NCI-H2107 (cell line): ENCODE measurements at regions not wholly inside any gene's neighbourhood (a gene's known extent, or its start where the extent isn't known, plus 50 kb on each side); places are given as distances from the start of the nearest gene placed in this dataset.

Source experiments
- DNase-seq: peaks from one replicate; lab custom pipeline; 2025; lab: John Stamatoyannopoulos, UW

DNA sequence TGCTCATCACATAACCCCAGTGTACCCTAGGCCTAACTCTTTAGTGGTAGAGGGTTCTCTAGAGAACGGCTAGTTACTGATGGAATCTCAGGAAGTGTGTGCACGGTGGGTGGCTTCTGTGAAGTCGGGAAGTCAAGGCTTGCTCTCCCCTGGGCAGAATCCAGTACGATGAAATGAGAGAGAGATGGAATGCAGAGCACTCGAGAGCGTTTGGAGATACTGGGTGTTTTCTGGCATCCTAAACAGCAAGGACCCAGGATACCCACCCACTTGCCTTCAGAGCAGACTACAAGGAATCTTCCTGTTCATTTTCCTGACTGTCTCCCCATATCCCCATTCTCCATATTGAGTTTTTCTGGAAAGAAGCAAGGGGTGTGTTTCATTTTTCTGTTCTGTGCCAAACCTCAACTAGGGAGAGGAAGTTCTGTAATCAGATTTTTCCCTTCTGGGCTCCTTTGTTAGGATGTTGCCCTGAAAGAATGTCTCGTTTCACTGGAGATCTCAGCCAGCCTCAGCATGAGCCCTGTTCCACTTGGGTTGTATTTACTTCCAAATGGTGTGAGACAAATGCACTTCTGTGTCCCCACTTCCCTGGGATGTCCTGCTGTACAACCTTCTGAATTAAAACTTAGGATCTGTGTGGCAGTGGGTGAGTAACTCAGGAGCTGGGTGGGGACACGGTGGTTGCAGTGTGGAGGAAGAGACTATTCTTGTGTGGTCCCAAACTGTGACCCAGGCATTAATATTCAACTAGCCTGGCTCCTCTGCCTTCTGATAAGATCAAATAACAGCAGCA lies 108.9 kb upstream of the SPRY4 start:
- DNase-seq, result no peak

DNA sequence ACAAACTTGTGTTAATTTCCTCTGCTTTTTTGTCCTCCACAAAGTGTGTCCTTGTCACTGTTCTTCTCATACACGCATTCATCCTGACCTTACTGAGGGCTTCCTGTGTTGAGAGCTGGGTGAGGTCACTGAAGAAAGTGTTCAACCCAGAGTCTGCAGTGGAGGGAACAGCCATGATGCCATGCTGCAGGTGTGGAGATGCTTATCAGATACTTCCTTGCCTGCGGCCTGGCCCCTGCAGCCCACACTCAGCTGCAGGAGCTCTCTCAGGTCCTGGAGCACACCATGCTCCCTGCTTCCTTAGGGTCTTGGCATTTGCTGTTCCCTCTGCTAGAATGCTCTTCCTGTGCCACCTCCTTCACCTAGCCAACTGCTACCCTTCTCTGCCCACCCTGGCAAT lies 108.1 kb upstream of the SPRY4 start:
- DNase-seq, result no peak

DNA sequence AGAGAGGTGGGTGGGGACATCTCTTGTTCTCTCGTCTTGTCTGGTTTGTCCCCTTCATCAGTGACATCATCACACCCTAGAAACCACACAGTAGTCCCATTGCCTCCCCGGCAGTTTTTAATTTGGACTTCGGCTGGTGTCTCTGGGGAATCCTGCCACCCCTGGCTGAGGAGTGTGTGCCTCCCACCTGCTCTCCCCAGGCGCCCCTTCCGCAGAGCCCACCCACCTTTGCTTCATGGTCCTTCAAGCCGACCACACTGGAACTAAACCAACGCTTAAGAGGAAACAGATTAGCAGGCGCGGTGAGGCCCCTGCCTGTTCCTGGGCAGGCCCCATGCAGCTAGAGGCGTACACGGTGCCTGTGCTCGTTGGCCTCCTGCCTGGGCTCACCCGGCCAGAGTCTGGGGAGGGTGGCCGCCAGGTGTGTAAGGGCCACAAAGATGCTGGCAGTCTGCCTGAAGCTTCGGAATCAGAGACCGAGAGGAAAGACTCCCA lies 107.6 kb upstream of the SPRY4 start:
- DNase-seq, result peak; percentile 29

DNA sequence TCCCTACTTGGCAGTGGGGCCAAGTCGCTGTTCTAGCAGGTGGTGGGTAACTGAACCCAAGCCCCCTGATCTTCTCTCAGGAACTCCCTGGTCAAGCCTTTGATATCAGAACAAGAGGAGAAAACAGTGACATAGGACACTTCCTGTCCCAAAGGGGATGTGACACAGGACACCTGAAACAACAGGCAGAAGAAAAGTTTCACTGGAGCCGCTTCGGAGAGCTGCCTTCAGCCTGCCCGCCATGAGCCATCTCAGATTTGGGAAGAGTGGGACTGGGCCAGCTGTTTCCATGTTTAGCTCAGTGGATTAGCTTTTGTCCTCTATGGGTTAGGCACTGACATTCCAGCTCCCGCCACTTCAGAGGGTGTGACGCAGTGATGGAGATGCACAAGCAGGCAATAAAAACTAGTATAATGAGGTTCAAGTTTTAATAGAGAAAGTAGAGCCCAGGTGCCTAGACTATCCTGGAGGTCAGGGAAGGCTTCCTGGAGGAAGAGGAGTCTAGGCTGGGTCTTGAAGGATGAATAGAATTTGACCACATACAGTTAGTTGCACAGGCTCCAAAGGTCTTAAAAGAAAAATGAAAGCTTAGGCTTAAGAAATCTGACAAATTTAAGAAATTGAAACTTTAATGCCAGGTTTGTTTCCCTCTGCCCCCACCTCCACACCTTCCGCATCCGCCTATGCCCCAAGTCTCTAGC lies 104.1 kb upstream of the SPRY4 start:
- DNase-seq, result no peak

DNA sequence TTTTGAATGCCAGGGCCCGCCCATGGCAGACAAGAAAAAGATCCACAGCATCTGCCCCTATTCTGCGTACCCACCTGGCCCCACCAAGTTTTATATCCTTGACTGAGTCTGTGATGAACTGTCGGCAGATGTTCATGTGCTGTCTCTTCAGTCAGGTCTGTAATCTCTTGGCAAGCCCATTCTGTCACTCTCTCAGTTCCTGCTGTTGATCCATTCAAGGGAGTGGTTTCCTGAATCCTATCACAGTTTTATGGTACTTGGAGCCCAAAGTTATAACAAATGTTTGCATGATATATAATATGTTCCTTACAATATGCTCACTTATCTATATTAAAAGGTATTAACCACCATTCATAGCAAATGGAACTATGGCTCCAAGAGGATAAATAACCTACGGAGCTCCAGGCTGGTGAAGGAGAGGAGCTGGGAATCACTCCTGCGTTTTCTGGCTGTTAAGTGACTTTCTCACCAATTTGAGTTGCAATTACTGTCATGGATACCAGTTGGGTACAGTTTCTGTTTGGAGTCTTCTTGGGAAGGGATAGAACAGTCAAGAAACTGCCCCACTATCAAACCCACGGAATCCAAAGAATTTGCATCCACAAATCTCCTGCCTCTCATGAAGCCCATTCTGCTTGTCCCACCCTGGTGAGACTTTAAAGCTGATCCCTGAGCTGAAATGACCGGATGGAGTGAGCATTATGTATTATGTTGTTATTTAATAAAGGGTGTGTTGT lies 103.4 kb upstream of the SPRY4 start:
- no peak for DNase-seq

DNA sequence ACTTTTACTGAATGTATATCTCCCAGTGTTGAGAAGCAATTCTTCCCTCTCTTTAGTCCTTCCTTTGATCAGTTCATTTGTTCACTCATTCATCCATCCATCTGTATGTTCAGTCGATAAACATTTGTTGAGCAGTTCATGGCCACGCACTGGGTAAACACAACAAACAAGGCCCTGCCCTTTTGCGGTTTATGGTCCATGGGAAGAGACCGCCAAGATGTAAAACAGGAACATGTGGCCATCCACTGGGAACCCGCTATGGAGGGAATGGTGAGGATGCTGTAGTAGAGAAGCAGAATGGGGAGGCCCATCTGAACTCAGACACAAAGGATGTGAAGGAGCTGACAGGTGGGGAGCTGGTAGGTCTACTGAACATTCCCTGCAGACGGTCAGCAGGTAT lies 102.7 kb upstream of the SPRY4 start:
- no peak for DNase-seq

DNA sequence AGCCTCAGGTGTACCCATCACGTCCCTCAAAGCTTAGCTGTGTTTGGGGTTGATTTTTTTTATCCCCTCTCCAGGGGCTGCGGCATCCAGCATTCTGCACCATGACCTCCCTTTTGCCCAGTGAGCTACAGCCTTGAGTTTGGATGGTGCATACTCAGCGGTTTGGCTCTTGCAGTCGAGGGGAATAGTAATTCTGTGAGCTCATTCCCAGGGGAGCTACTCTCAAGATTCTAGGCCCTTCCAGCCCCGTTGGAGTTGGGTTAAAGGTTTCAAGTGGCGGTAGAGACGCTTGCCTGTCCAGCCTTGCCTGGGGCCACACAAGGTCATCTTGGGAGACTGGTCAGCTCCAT lies 102.2 kb upstream of the SPRY4 start:
- no peak for DNase-seq

DNA sequence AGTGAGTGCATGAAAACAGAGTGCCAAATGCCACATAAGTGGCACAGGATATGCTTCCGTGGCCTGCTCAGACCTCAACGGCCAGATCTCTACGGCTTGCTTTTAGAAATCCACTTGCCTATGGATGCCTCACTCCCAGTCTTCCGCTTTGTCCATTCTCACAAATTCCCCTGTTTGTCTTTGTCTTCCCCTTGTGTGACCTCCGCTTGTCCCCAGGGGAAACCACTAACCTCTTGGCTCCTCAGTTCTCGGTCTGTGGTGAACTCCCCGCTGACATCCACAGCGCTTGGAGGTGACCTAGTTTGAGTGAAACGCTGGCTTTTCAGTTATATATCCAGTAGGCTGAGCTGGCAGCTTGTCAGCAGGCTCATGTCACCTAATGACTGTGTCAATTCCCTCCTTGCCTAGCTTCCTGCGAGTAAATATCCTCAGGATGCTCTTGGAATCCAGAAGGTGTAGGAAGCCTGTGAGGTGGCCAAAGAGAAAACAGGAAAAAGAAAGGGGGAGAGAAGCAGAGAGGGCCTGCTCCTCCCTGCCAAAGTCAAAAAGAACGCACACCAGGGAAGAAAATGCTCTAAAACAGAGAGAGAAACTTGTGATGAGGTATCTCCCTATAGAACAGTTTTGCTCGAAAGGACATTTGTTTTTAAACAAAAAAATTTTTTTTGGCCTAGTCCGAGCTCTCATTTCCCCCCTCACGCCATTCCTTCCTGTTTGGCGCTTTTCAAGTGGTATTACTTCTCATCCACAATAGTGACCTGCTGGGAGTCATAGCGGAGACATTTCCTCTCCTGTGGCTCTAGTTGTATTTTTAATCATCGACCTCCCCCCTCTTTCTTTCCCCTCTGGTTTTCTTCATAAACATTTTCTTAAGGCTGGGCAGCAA lies 101.6 kb upstream of the SPRY4 start:
- no peak for DNase-seq

DNA sequence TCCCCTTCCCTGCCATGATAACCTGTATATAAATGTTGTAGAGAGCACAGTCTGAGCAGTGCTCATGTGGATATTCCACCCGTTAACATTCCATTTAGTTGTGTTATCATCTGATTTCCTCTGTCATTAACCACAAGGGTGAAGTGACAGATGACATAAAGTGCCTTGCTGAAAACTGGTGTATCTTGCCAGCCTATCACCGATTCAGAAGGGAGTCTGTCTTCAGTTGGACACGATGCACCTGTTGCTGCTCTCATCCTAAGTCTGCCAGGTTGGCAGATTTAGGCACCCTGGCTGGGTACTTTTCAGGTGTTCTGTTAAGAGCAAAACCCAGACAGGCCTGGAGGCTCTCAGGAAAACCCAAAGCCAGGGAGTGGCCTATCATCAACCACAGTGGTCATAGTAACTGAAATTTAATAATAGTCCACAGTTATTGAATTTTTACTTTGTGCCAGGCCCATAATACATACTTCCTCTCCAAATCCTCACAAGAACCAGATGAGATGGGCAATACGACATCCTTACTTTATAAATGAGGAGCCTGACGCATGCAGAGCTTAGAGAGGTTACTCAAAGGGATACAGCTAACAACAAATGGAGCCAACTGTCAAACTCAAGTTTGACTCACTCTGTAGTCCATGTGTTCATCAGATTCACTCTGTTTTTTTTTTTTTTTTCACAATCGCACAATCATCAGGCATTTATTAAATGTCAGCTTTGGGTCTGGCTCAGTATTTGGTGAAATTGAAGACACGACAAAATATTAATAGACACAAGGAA lies 100.7 kb upstream of the SPRY4 start:
- DNase-seq, result no peak

DNA sequence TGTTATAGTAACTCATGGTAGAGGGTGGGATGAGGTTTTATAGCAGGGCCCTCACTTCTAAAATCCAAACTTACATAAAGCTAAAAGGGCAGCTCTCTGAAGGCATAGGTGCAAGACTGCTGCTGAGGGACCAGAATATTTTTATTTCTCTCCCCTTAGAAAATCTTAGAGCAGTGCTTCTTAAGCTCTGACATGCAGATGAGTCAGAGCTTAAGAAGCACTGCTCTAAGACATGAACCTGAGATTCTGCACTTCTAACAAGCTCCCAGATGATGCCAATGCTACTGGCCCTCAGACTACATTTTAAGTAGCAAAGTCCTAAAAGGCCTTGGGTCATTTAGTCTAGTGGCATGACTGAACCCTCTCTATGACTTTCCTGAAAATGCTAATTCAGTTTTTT lies 97.6 kb upstream of the SPRY4 start:
- no peak for DNase-seq

DNA sequence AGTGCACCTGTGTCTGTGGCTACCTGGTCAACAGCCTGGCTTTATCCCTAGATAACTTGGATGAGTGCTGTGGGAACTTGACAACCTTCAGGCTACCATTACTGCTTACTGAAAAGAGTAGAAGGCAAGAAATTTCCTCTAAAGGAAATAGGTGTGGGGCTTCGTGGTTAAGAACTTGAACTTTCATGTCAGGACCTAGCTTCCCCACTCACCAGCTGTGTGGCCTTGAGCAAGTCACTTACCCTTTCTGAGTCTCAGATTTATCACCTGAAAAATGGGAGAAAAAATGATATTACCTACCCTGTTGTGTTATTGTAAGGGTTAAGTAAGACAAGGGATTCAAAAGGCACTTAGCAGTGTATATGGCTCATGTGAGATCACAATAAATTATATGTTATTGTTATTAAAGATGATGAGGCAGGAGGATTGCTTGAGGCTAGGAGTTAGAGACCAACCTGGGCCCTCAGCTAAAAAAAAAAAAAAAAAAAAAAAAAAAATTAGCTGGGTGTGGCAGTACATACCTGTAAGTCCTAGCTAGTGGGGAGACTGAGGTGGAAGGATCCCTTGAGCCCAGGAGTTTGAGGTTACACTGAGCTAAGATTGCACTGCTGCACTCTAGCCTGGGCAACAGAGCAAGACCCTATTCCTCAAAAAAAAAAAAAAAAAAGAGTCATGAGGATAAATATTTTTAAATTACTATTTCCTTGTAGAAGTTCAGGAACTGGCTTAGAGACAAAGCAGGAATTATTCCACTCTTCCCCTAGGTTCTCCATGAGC lies 97.0 kb upstream of the SPRY4 start:
- DNase-seq, result no peak

DNA sequence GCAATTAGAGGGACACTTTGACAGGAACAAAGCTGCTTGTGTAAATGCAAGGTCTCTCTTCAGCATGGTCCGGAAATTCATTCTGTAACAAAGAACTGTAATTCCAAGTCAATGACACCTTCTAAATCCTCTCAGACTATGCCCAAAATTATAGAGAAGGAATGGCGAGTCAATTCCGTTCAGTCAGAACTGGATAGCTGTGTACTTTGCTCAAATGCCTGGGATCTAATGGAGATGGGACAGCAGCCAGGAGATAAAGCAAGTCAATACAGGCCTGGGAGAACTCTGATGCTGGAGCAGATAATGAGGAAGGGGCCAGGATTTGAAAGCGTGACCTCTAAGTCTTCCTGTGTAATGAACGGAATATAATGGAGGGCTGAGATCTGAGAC lies 96.4 kb upstream of the SPRY4 start:
- no peak for DNase-seq

DNA sequence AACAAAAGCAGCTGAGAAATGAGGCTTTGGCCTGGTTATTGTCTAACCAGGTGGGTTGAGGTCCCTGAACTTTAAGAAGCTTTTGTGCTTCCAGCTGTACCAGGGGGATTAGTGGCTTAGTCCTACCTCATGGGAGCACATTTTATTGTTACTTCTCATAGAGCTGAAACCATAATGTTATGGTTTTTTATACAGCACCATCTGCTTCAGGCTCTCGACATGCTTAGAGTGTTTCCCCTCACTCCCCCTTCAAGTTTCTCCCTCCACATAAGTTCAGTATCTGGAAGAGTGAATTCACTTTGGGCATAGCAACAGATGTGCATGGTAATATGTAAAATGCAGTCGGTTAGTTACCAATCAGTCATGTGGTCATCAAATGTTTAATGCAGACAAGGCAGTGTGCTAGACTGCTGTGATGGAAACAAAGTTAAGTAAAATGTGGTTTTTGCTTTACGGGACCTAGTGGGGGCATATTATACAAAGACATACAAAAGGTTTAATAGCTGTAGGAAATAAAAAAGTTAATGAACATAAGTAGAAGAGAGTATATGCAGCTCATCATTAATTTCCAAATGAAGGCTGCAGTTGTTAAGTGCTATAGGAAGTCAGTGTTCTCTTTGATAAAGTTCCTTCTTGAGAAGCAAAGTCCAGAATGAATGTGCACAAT lies 95.9 kb upstream of the SPRY4 start:
- DNase-seq, result no peak

DNA sequence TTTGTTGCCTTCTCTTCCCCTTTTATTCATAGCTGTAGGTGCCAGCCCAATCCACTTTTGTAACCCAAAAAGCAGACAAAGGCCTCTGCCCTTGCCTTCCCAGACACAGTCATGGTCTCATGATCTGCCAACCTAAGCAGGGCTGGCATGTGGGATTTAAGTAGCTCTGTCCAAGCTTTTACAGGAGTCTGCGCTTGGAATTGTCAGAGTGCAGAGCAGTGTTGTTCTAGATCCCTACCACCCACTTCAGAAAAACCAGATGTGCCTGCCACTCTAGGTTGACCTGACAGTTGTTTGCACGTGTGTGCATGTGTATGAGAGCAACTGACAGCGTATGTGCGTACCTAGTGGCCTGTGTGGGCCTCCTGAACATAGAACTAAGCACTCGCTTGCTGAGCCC lies 87.8 kb upstream of the SPRY4 start:
- no peak for DNase-seq

DNA sequence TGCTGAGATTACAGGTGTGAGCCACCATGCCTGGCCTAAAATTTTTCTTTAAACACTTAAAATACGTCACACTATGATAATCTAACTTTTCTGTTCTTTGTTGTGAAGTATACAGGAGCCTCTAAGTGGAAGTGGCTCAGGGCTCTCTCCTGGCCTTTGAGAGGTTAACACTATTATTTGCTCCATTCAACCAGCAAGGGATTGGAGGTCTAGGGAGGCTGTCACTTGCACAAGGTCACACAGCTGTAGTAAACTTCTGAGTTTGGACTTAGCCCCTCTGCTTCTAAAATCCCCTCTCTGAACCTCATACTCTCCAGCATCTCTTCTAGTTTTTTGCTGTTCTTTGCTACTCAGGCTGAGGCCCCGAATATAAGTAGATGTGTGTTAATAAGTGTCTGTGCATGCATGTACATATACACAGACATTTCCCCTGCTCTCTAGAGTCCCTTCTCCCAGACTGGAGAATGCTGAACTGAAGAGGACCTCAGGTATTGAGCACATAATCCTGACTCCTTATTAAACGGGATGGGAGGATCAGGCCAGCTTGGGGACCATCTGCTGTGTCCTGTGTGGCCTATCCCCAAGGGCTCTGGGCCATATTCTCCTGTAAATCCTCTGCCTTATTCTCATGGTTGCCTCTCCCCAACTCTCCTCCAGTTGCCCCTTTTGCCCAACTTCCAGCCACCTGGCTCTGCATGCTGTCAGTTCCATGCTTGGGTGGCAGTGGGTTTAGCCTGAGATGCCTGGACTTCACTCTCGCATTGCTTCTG lies 87.0 kb upstream of the SPRY4 start:
- no peak for DNase-seq

DNA sequence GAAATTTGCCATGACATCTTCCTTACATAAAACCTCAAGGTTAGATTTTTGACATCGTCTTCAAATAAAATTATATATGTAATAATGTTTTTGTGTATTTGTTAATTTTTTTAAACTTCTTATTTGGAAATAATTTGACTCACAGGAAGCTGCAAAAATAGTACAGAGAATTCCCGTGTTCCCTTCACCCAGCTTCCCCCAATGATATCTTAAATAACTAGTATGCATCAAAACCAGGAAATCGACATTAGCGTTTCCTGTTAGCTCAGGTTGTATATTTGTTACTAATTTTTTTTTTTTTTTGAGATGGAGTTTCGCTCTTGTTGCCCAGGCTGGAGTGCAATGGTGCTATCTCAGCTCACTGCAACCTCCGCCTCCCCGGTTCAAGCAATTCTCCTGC lies 86.3 kb upstream of the SPRY4 start:
- DNase-seq, result no peak

DNA sequence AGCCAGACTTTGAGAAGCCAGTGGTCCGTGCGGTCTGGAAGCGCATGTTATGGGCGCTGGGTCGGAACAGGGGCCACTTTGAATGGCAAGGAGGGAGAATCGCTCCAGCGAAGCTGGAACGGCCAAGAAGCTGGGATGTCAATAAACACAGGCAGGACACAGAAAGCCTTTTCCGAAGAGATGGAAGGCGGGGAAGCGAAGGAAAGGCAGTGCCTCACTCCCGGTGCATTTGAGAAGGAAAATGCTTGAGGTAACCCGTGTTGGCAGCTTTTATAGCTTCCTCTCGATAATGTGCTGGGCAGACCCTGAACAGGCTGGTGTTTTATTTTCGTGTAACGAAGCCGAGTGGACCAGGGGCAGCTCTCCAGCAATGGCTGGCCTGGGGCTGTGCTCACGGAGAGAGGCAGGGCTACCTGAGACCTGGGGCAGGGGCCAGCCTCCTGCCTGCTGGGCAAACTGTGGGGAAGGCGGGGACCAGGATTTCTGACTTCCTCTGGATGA lies 84.2 kb upstream of the SPRY4 start:
- no peak for DNase-seq

DNA sequence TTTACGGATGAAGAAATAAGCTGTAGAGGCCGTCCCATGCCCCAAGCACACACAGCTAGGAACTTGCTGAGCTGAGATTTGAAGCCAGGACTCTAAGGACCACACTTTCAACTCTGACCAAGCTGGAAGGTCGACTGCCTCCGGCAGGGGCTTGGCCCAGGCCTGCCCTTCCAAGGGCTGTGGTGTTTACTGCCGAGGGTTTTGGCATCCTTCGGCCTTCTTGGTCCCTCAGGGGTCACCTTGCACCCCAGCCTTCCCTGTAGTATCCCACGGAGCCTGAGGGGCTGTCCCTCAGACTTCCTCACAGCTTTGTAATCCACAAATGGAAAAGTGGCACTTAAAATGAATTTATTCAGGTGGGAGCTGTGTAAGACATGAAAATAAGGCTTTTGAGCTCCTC lies 83.7 kb upstream of the SPRY4 start:
- DNase-seq, result no peak

DNA sequence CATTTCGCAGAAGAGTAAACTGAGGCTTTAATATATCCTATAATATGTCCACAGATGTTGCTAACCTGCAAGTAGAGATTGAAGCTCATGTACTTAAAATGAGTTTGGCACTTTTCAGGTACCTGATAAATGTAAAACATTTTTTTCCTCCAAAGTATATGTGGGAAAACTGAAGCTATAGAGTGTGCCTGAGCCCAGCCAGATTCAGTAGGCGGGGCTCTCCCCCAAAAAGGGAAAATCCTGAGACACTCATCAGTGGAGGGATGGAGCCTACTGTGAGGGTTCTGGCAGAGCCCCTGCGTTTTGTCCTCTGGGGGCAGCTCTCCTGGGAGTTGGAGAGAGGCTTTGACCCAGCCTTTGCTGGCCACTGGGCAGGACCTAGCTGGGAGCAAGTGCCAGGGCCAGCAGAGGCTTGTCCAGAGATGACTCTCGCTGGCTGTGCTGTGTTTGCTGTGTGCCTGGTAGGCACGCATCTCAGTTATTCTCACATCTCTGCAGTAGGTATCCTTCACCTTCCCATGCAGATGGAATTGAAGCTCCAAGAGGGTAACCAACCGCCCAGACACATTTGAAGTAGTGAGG lies 81.1 kb upstream of the SPRY4 start:
- no peak for DNase-seq
